ENCODE measurements at regions not wholly inside any gene's neighbourhood (a gene's known extent, or its start where the extent isn't known, plus 50 kb on each side); places are given as distances from the start of the nearest gene placed in this dataset.

GRCh38 chr21:21737186-21737585 is 739.0 kb downstream of the NCAM2 start:
- Histone ChIP-seq H3K4me1 (no peaks in the 10 kb centered on the region), H3K27me3 (no peaks in the 10 kb centered on the region), H3K9me3 (no peaks in the 10 kb centered on the region), H3K27ac (no peak overlapping the region), H3K36me3 (no peaks in the 10 kb centered on the region), H3K4me3 (no peak overlapping the region)
- TF ChIP-seq, protein P1, sequence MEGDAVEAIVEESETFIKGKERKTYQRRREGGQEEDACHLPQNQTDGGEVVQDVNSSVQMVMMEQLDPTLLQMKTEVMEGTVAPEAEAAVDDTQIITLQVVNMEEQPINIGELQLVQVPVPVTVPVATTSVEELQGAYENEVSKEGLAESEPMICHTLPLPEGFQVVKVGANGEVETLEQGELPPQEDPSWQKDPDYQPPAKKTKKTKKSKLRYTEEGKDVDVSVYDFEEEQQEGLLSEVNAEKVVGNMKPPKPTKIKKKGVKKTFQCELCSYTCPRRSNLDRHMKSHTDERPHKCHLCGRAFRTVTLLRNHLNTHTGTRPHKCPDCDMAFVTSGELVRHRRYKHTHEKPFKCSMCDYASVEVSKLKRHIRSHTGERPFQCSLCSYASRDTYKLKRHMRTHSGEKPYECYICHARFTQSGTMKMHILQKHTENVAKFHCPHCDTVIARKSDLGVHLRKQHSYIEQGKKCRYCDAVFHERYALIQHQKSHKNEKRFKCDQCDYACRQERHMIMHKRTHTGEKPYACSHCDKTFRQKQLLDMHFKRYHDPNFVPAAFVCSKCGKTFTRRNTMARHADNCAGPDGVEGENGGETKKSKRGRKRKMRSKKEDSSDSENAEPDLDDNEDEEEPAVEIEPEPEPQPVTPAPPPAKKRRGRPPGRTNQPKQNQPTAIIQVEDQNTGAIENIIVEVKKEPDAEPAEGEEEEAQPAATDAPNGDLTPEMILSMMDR (IDR thresholded peaks at IDR 0.05): no peak
- TF ChIP-seq POLR2A (IDR thresholded peaks at IDR 0.05): no peak
- no peak for TF ChIP-seq POLR2AphosphoS5 (IDR thresholded peaks at IDR 0.05)
- no peak for TF ChIP-seq EP300 (IDR thresholded peaks at IDR 0.05)
- no peak for DNase-seq (ENCODE audit: low spot score in 2 of 2)
- 70% methylated on average over 7 of the region's 7 CpGs for WGBS

DNA sequence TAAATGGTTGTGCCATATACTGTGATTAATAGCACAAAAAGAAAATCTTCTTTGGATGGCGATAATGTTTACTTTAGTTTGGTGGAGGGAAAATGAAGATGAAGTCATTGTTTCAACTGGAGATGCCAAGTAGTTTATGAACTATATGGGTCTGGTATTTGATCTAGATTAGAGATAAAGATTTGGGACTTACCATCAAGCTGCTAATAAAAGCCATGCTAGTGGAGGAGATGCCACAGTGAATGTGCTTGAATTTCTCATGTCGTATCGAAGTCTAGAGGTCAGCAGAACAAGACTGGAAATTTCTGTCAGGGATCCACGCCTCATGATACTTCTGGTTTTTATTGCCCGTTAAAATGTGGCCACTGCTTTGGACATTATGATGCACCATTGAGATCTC is 742.0 kb downstream of the NCAM2 start:
- WGBS: 71% methylated on average over 5 of the region's 5 CpGs
- TF ChIP-seq POLR2AphosphoS5 (IDR thresholded peaks at IDR 0.05): no peak
- Histone ChIP-seq H3K27ac (no peak overlapping the region), H3K4me3 (no peak overlapping the region), H3K27me3 (no peaks in the 10 kb centered on the region), H3K4me1 (no peaks in the 10 kb centered on the region), H3K9me3 (no peaks in the 10 kb centered on the region), H3K36me3 (no peaks in the 10 kb centered on the region)
- no peak for DNase-seq (ENCODE audit: low spot score in 2 of 2)

DNA sequence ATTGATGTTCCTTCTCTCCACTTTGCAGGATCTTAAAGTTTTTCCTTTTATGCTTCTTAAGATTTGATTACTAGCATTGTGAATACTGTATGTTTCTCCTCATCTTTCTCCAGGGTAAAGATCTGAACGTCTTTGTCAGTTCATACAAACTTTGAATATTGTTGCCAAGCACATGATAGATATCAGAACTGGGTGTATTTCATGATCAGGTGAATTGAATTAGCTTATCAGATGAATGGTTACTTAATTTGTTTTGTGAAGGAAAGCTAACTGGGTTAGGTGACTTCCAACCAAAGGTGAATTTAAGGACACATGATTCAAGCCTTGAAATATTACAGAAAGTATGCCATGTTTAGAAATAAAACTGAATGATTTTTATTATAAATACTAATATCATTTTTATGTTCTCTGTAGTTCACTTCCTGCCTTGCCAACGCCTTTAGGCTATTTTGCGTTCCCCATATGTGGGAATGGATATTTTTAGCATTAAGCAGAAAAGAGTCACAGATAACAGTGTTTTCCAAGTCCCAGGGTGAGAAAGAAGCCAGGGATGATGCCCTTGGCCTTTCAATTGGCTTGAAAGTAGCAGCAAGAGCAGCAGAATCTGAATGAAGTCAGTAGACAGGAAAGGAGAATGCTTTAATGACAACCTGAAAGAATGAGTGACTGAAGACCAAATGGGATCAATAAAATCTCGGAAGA is 752.1 kb downstream of the NCAM2 start:
- H3K36me3 ChIP-seq: no peaks in the 10 kb centered on the region
- no peak overlapping the region for H3K4me3 ChIP-seq
- DNase-seq (ENCODE audit: low spot score in 2 of 2): no peak
- H3K4me1 ChIP-seq: no peaks in the 10 kb centered on the region
- H3K9me3 ChIP-seq: no peaks in the 10 kb centered on the region
- 38% methylated on average over 4 of the region's 4 CpGs for WGBS
- no peak for TF ChIP-seq POLR2A (IDR thresholded peaks at IDR 0.05)
- no peak for TF ChIP-seq EP300 (IDR thresholded peaks at IDR 0.05)
- no peak for TF ChIP-seq POLR2AphosphoS5 (IDR thresholded peaks at IDR 0.05)
- TF ChIP-seq, protein P1 (IDR thresholded peaks at IDR 0.05): no peak
- no peaks in the 10 kb centered on the region for H3K27me3 ChIP-seq
- H3K27ac ChIP-seq: no peak overlapping the region

GRCh38 chr21:21751286-21751685 is 753.1 kb downstream of the NCAM2 start:
- no peak for DNase-seq (ENCODE audit: low spot score in 2 of 2)
- no peaks in the 10 kb centered on the region for H3K27me3 ChIP-seq
- no peak for TF ChIP-seq POLR2AphosphoS5 (IDR thresholded peaks at IDR 0.05)
- TF ChIP-seq, protein P1 (IDR thresholded peaks at IDR 0.05): no peak
- no peak for TF ChIP-seq EP300 (IDR thresholded peaks at IDR 0.05)
- WGBS: 29% methylated on average over 1 of the region's 1 CpG
- no peaks in the 10 kb centered on the region for H3K9me3 ChIP-seq
- H3K4me1 ChIP-seq: no peaks in the 10 kb centered on the region
- no peak overlapping the region for H3K27ac ChIP-seq
- H3K36me3 ChIP-seq: no peaks in the 10 kb centered on the region
- no peak overlapping the region for H3K4me3 ChIP-seq

- no peak for DNase-seq (ENCODE audit: low spot score in 2 of 2)
- H3K27me3 ChIP-seq: no peaks in the 10 kb centered on the region
- H3K36me3 ChIP-seq: no peaks in the 10 kb centered on the region
- no peaks in the 10 kb centered on the region for H3K9me3 ChIP-seq
- H3K4me3 ChIP-seq: no peak overlapping the region
- TF ChIP-seq POLR2A (IDR thresholded peaks at IDR 0.05) (no peak), EP300 (IDR thresholded peaks at IDR 0.05) (no peak), POLR2AphosphoS5 (IDR thresholded peaks at IDR 0.05) (no peak)
- TF ChIP-seq, protein P1 (IDR thresholded peaks at IDR 0.05): no peak
- no peaks in the 10 kb centered on the region for H3K4me1 ChIP-seq
- no peak overlapping the region for H3K27ac ChIP-seq
- 53% methylated on average over 1 of the region's 1 CpG for WGBS
Measured at GRCh38 chr21:21762855-21763254, 764.6 kb downstream of the NCAM2 start.

DNA sequence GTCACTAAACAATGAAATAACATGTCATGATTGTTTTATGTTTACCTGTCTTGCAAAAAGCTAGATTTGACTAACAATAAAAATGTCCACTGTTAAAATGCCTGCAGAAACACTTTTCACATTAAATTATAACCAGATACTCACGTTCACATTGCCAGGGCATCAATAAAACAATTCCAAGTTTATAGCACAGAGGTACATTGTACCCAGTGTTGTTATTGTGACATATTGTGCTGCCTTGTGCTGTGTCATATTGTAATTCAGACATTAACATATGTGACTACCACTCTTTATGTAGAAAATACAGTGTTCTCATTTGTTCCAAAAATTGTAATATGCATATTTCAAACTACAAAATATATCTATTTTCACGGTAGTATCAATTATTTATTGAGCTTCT is 766.1 kb downstream of the NCAM2 start:
- no peaks in the 10 kb centered on the region for H3K27me3 ChIP-seq
- H3K36me3 ChIP-seq: no peaks in the 10 kb centered on the region
- 73% methylated on average over 2 of the region's 2 CpGs for WGBS
- no peak for DNase-seq (ENCODE audit: low spot score in 2 of 2)
- no peaks in the 10 kb centered on the region for H3K9me3 ChIP-seq
- H3K4me3 ChIP-seq: no peak overlapping the region
- no peak overlapping the region for H3K27ac ChIP-seq
- H3K4me1 ChIP-seq: no peaks in the 10 kb centered on the region
- TF ChIP-seq POLR2AphosphoS5 (IDR thresholded peaks at IDR 0.05) (no peak), EP300 (IDR thresholded peaks at IDR 0.05) (no peak), POLR2A (IDR thresholded peaks at IDR 0.05) (no peak)
- TF ChIP-seq, protein P1 (IDR thresholded peaks at IDR 0.05): no peak

Data from suprapubic skin (tissue), 4 donors.